GM19239 (cell line): ENCODE measurements at regions not wholly inside any gene's neighbourhood (a gene's known extent, or its start where the extent isn't known, plus 50 kb on each side); places are given as distances from the start of the nearest gene placed in this dataset.
"Not testable (repeated sequence)": the region's sequence is repeated elsewhere in the genome, so short reads cannot be mapped to it uniquely, and the experiment has no call there.

Experiments used
- DNase-seq: peaks from one replicate; pipeline ENCODE4 v3.0.0; 2011; ENCODE audit warnings: low spot score; ENCODE audit not compliant: insufficient read length
- FAIRE-seq: peaks from 2 replicates; lab custom pipeline; 2011; peaks lifted over from hg19 to GRCh38; lab: Jason Lieb, UNC

DNA sequence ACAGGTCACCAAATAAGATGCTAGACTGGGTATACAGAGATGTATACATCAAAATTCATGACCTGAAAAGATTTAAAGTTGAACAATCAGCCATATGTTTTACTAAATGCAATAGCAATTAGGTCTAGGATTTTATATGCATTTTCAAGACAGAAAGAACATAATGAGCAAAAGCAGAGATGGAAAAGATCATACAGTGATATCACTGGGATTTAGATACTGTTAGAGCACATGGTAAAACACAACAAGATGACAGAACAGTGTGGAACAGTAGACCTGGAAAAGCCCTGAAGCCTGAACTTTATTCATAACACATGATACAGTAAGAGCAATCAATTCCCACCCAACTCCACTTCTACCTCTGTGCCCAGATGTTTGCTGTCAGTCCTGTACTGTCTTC lies 585.9 kb downstream of the PRR16 start:
- FAIRE-seq, result no peak
- no peak for DNase-seq

DNA sequence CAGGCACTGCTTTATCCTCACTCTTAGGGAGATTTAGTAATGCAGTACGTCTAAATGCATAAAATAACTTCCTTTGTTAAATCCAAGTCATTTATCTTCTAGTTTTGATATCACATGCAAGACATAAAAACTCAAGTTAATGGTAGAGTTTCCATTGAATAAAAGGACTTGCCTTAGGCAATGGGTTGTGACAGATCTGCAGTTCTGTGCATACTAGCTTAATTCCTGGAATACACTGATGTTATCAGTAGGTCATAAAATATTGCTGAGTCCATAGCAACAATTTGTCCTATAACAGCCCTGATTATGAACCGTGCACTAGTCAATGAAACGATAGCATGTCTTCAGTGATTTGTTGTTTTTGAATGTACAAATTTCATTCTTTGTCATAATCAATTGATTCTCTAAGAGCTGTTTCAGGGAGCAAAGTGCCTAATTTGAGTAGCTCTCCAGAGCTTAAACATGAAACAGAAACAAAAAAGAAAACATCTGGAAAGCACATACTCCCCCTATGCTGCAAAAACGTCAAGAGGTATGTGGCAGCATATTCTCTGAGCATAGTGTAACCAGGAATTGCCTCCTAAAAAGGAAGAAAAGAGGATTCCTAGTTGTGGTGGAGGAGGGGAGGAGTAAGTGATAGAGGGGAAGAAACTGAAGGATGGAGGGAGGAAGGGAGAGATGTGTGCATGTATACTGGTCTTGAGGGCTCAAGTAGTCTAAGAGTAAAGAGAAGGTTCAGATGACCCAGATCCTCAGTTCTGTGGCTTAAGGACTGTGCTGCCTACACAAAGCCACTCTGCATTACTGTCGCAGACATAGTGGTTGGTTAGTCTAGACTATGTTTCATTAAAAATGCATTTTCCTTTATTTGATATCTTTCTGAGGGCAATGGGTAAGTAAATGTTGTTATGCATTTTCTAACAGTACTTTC lies 589.2 kb downstream of the PRR16 start:
- FAIRE-seq (no peak), DNase-seq (no peak)

GRCh38 chr5:121055586-121055985 lies 591.5 kb downstream of the PRR16 start:
- FAIRE-seq, result no peak
- no peak for DNase-seq

DNA sequence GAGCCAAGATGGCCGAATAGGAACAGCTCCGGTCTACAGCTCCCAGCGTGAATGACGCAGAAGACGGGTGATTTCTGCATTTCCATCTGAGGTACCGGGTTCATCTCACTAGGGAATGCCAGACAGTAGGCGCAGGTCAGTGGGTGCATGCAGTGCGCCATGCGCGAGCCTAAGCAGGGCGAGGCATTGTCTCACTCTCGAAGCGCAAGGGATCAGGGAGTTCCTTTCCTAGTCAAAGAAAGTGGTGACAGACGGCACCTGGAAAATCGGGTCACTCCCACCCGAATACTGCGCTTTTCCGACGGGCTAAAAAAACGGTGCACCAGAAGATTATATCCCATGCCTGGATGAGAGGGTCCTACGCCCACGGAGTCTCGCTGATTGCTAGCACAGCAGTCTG lies 600.1 kb downstream of the PRR16 start:
- not testable (repeated sequence) for FAIRE-seq, DNase-seq

DNA sequence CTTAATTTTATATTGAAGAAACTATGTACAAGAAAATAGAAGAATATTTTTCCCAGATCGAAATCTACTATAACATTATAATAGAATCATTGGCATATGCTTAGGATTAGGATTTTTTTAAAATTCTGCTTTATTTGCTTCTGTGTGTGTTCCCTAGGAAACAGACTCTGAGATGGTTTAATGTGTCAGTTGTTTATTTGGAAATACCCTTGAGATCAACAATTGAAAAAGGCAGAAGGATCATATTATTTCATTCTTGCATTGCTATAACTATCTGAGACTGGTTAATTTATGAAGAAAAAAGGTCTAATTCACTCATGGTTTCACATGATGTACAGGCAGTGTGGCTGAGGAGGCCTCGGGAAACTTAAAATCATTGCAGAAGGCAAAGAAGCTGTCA lies 622.6 kb downstream of the PRR16 start:
- FAIRE-seq, result no peak
- no peak for DNase-seq

GRCh38 chr5:121087560-121087959 lies 623.5 kb downstream of the PRR16 start:
- DNase-seq (no peak), FAIRE-seq (no peak)

- DNase-seq (no peak), FAIRE-seq (no peak)
Measured at GRCh38 chr5:121088341-121088740, 624.2 kb downstream of the PRR16 start.

DNA sequence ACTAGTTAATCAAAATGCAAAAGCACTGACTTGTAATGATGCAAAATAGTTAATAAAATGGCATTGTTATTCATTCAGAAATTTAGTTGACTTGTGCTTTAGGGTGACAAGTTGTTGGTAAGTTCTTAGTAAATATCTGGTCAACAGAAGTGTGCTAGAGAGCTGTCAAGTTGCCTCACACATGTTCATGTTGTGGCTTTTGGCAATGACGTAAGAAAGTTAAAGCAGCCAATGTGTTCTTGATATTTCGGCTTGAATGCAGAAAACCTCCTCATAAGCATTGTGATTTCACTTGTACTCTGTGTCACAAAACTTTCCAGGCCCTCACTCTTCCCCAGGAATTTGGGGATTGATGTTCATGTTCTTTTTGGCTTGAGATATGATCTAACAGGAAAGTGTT lies 626.7 kb downstream of the PRR16 start:
- DNase-seq, result no peak
- FAIRE-seq, result no peak

DNA sequence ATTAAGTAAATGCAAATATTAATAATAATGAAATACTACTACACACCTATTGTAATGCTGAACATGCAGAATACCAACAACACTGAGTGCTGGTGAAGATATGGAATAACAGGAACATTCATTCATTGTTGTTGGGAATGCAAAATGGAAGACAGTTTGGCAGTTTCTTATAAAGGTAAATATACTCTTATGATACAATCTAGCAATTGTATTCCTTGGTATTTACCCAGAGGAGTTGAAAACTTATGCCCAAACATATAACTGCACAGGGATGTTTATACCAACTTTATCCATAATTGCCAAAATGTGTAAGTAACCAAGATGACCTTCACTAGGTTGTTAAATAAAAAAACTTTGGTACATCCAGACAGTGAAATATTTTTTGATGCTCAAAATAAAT lies 636.8 kb downstream of the PRR16 start:
- DNase-seq (no peak), FAIRE-seq (no peak)

GRCh38 chr5:121105921-121106320 lies 641.8 kb downstream of the PRR16 start:
- no peak for FAIRE-seq
- DNase-seq, result no peak

DNA sequence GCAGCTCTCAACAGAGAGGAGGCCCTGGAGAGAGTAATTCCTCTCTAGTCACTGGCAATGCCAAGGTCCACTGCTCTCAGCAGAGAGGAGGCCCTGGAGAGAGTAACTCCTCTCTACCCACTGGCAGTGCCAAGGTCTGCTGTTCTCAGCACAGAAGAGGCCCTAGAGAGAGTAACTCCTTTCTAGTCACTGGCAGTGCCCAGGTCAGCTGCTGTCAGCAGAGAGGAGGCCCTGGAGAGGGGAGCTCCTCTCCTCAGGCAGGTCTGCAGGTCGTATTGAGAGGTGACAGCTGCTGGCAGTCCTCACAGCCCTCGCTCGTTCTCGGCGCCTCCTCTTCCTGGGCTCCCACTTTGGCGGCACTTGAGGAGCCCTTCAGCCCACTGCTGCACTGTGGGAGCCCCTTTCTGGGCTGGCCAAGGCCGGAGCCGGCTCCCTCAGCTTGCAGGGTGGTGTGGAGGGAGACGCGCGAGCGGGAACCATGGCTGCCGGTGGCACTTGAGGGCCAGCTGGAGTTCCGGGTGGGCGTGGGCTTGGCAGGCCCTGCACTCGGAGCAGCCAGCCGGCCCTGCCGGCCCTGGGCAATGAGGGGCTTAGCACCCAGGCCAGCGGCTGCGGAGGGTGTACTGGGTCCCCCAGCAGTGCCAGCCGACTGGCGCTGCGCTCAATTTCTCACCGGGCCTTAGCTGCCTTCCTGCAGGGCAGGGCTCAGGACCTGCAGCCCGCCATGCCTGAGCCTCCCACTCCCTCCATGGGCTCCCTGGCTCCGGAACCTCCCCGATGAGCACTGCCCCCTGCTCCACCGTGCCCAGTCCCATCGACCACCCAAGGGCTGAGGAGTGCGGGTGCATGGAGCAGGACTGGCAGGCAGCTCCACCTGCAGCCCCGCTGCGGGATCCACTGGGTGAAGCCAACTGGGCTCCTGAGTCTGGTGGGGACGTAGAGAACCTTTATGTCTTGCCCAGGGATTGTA lies 642.9 kb downstream of the PRR16 start:
- DNase-seq, FAIRE-seq: not testable (repeated sequence)

- FAIRE-seq (no peak), DNase-seq (no peak)
Measured at GRCh38 chr5:121108725-121109124, 644.6 kb downstream of the PRR16 start.

GRCh38 chr5:121109817-121110216 lies 645.7 kb downstream of the PRR16 start:
- no peak for DNase-seq
- FAIRE-seq, result no peak

DNA sequence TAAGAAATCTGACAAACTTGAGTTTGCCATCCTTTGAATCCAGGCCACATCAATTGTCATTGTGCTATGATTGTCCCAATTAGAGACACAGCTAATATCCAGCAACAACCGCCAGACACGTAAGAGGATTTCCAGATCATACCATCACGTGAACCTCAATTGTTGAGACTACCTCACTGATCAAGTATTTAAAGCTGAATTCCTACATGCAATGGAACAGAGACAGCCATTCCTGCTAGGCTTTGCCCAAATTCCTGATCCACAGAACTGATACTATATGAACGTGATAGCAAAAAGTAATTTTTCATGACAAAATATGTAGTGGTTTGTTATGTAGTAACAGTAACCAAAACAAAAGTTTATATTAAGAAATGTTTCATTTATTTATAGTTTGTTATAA lies 657.7 kb downstream of the PRR16 start:
- FAIRE-seq, result no peak

GRCh38 chr5:121138495-121138907 lies 674.4 kb downstream of the PRR16 start:
- FAIRE-seq (no peak), DNase-seq (no peak)

More for the DNA sequence above, 657.7 kb downstream of the PRR16 start:
- no peak for DNase-seq

GRCh38 chr5:121138952-121139351 lies 674.9 kb downstream of the PRR16 start:
- no peak for FAIRE-seq

DNA sequence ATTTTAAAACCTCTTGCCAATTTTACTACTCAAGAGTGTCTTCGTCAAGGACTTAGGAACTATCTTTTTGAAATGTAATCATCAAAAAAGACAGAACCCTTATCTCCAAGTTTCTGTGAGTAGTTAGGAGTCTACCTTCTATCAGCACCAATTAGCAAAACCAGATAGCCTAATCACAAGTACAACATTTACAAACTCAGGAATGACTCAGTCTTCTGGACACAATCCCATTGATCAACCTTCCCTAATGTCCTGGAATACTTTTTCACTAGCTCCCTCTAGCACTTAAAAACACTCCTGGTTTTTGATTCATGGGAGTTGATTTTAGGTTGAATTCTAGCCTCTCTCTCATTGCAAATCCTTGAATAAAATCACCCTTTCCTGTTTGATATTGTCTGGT lies 680.7 kb downstream of the PRR16 start:
- FAIRE-seq (no peak), DNase-seq (no peak)

More at GRCh38 chr5:121138952-121139351, 674.9 kb downstream of the PRR16 start:
- DNase-seq, result no peak

DNA sequence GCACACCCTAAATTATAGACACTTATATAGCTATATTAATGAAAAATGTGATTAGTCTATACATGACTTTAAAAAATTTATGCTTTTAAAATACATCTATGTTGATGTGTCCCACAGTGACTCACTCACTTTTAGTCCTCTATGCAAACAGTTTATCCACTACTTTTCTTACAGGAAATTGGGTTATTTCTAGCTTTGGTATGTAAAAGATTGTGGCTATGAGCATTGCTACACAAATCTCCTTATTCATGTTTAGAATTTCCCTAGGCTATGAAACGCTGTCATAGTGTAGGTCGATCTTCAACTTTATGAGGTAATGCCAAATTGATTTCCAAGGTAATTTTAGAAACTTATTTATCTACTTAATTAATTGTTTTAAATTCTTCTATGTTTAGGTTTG lies 687.4 kb downstream of the PRR16 start:
- no peak for DNase-seq
- no peak for FAIRE-seq

GRCh38 chr5:121152411-121152810 lies 688.3 kb downstream of the PRR16 start:
- FAIRE-seq, result no peak

DNA sequence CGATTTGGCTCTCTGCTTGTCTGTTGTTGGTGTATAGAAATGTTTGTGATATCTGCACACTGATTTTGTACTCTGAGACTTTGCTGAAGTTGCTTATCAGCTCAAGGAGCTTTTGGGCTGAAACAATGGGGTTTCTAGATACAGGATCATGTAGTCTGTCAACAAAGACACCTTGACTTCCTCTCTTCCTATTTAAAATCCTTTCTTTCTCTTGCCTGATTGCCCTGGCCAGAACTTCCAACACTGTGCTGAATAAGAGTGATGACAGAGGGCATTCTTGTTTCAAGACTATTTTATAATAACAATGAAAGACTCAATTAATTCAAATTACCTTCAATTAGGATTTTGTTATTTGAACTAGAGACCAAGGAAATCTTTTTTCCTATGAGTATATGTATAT lies 692.5 kb downstream of the PRR16 start:
- DNase-seq, result no peak
- FAIRE-seq, result no peak

More at GRCh38 chr5:121152411-121152810, 688.3 kb downstream of the PRR16 start:
- DNase-seq, result no peak

DNA sequence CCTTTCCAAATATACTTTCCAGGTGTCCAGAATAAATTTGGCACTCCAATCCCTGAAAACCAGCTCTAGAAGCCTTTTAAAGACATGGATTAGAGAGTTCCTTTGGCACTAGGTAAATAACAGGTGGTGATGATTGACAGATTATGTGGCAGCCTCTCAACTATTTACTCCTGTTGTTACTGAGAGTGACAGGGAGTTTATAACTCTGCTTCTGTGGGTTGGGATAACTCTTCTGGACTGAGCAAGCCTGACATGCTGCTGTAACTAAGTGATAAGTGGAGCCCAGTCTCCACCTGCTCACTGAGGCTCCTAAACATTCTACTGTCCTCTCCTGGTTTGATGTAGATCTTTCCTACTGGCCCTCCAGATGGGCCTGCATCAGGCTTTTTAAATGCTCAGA lies 693.2 kb upstream of the FTMT start:
- DNase-seq, result no peak
- FAIRE-seq, result no peak
